ENCODE measurements at regions not wholly inside any gene's neighbourhood (a gene's known extent, or its start where the extent isn't known, plus 50 kb on each side); places are given as distances from the start of the nearest gene placed in this dataset.

DNA sequence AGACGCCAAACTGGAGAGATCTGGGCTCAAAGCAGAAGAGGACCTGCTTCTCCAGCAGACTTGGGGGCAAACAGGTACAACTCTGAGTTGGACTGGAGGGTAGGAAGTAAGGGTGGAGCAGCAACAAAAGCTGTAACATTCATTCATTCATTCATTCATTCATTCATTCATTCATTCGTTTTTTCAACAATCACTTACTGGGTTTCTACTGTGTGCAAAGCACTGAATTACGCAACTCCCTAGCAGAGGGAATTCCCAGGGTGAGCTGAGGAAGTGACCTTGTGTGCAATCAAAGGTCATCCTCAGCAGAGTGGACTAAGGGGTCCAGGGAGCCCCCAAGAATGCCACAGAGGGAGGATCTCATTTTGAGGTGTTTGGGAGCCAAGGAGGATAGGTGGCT is 231.1 kb upstream of the SDK2 start:
- Histone ChIP-seq H3K27ac (no peak overlapping the region), H3K36me3 (no peaks in the 10 kb centered on the region), H3K9me3 (no peaks in the 10 kb centered on the region), H3K4me1 (no peaks in the 10 kb centered on the region), H3K4me3 (no peak overlapping the region), H3K27me3 (peaks cover 0 to 3% of the 10 kb centered on the region in 2 donors)
- no peak for DNase-seq (ENCODE audit: low spot score in 2 of 2)
- TF ChIP-seq POLR2AphosphoS5 (IDR thresholded peaks at IDR 0.05) (no peak), POLR2A (IDR thresholded peaks at IDR 0.05) (no peak)
- TF ChIP-seq, protein P1, sequence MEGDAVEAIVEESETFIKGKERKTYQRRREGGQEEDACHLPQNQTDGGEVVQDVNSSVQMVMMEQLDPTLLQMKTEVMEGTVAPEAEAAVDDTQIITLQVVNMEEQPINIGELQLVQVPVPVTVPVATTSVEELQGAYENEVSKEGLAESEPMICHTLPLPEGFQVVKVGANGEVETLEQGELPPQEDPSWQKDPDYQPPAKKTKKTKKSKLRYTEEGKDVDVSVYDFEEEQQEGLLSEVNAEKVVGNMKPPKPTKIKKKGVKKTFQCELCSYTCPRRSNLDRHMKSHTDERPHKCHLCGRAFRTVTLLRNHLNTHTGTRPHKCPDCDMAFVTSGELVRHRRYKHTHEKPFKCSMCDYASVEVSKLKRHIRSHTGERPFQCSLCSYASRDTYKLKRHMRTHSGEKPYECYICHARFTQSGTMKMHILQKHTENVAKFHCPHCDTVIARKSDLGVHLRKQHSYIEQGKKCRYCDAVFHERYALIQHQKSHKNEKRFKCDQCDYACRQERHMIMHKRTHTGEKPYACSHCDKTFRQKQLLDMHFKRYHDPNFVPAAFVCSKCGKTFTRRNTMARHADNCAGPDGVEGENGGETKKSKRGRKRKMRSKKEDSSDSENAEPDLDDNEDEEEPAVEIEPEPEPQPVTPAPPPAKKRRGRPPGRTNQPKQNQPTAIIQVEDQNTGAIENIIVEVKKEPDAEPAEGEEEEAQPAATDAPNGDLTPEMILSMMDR (IDR thresholded peaks at IDR 0.05): no peak
- intact Hi-C loops (cut with DNase I; ENCODE audit: low total_unique reads): no loop called here

DNA sequence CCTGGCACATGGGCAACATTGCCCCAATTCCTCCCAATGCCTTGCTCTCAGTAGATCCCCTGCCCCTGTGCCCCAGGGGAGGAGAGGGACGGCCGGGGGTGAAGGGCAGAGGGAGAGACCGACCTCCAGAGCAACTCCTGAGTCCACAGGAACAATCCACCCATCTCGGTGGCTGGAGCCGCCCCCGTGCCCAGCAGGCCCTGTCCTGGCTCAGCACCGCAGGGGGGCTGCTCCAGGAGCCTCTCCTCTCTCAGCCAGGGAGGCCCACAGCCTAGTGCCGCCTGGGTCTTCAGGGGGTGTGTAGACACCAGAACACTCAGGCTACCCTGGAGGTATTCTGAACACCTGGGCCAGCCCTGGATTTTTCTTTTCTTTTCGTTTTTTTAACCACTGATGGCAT is 233.7 kb upstream of the SDK2 start:
- H3K4me3 ChIP-seq: no peak overlapping the region
- intact Hi-C loops (cut with DNase I; ENCODE audit: low total_unique reads): no loop called here
- DNase-seq (ENCODE audit: low spot score in 2 of 2): no peak
- TF ChIP-seq, protein P1 (IDR thresholded peaks at IDR 0.05): no peak
- TF ChIP-seq POLR2AphosphoS5 (IDR thresholded peaks at IDR 0.05) (no peak), POLR2A (IDR thresholded peaks at IDR 0.05) (no peak)
- H3K4me1 ChIP-seq: no peaks in the 10 kb centered on the region
- no peaks in the 10 kb centered on the region for H3K9me3 ChIP-seq
- H3K27me3 ChIP-seq: peaks cover 0 to 23% of the 10 kb centered on the region in 2 donors
- no peaks in the 10 kb centered on the region for H3K36me3 ChIP-seq
- H3K27ac ChIP-seq: no peak overlapping the region

DNA sequence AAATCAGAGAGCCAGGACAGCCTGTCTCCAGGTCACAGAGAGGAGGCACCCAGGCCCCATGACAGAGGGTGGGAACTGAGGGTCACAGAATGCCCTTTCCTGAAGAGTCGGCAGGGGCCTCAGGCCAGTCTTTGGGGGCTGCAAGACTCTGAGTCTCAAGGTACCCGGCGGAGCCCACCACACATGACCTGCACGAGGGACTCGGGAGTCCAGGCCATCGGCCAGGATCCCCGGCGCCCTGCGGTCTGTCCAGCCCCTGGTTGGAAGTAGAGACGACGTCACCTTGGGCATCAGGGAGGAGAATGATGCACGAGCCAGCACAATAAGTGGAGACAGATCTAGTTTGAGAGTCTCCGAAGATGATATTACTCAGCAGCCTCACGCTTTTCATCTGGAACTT is 234.7 kb upstream of the SDK2 start:
- Histone ChIP-seq H3K27me3 (peaks cover 0 to 25% of the 10 kb centered on the region in 2 donors), H3K36me3 (no peaks in the 10 kb centered on the region), H3K27ac (no peak overlapping the region), H3K4me1 (no peaks in the 10 kb centered on the region), H3K4me3 (no peak overlapping the region), H3K9me3 (no peaks in the 10 kb centered on the region)
- DNase-seq (ENCODE audit: low spot score in 2 of 2): no peak
- intact Hi-C loops (cut with DNase I; ENCODE audit: low total_unique reads): no loop called here
- TF ChIP-seq POLR2AphosphoS5 (IDR thresholded peaks at IDR 0.05): no peak

DNA sequence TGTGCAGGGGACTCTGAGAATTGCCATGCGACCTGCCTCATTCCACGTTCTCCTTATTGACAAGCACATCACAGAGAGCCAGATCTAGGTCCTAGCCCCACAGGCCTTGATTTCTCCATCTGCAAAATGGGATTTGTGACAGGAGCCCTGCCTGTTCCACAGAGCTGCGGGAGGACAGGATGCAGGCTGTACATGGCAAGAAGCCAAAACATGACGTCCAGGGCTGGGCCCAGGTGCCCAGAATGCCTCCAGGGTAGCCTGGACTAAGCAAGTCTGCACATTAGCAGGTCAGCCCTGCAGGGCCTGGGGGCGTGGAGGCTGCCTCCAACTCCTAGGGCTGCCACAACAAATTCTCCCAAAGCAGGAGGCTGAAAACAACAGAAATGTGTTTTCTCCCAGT is 235.7 kb upstream of the SDK2 start:
- no peaks in the 10 kb centered on the region for H3K36me3 ChIP-seq
- H3K4me1 ChIP-seq: no peaks in the 10 kb centered on the region
- no peak for DNase-seq (ENCODE audit: low spot score in 2 of 2)
- peaks cover 0 to 29% of the 10 kb centered on the region in 2 donors for H3K27me3 ChIP-seq
- TF ChIP-seq POLR2A (IDR thresholded peaks at IDR 0.05) (no peak), POLR2AphosphoS5 (IDR thresholded peaks at IDR 0.05) (no peak)
- TF ChIP-seq, protein P1 (IDR thresholded peaks at IDR 0.05): no peak
- intact Hi-C loops (cut with DNase I; ENCODE audit: low total_unique reads): no loop called here
- no peak overlapping the region for H3K4me3 ChIP-seq
- no peaks in the 10 kb centered on the region for H3K9me3 ChIP-seq
- H3K27ac ChIP-seq: no peak overlapping the region

DNA sequence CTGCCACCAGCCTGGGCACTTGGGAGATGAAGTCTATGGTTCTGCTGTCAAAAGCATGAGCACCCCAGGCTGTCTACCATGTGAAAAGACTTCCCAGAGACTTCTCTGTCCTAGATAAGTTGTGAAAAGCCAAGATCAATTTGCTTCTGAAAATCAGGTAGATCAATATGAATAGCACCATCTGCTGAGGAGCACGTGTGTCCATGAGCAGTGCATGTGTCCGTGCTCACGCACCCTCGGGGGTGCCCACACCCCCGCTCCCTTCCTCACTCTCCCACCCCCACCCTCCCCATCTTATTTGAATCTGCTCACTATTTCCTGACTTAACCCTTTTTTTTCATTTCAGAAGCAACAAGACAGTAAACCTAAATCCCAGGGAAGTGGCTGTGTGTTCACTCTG is 238.3 kb upstream of the SDK2 start:
- peaks cover 0 to 31% of the 10 kb centered on the region in 2 donors for H3K27me3 ChIP-seq
- intact Hi-C loops (cut with DNase I; ENCODE audit: low total_unique reads): no loop called here
- no peaks in the 10 kb centered on the region for H3K4me1 ChIP-seq
- H3K36me3 ChIP-seq: no peaks in the 10 kb centered on the region
- TF ChIP-seq, protein P1 (IDR thresholded peaks at IDR 0.05): no peak
- no peak for TF ChIP-seq POLR2A (IDR thresholded peaks at IDR 0.05)
- no peaks in the 10 kb centered on the region for H3K9me3 ChIP-seq
- H3K27ac ChIP-seq: no peak overlapping the region
- no peak overlapping the region for H3K4me3 ChIP-seq
- DNase-seq (ENCODE audit: low spot score in 2 of 2): no peak

DNA sequence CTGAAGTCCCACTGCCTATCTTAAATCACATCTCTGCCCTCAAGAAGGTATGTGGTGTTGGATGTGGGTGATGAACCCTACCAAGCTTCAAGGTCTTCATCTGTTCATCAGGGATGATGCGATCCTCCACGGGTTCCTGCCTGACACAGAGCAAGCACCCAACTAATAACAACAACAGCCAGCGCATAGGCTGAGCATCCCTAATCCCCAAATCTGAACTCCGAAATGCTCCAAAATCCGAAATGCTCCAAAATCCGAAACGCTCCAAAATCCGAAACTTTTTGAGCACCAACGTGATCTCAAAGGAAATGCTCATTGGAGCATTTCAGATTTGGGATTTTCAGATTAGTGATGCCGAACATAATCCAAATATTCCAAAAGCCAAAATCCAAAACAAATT is 238.9 kb upstream of the SDK2 start:
- Histone ChIP-seq H3K4me3 (no peak overlapping the region), H3K9me3 (no peaks in the 10 kb centered on the region), H3K27me3 (peaks cover 0 to 28% of the 10 kb centered on the region in 2 donors), H3K36me3 (no peaks in the 10 kb centered on the region), H3K4me1 (no peaks in the 10 kb centered on the region), H3K27ac (no peak overlapping the region)
- intact Hi-C loops (cut with DNase I; ENCODE audit: low total_unique reads): no loop called here
- no peak for DNase-seq (ENCODE audit: low spot score in 2 of 2)
- TF ChIP-seq POLR2A (IDR thresholded peaks at IDR 0.05): no peak
- no peak for TF ChIP-seq POLR2AphosphoS5 (IDR thresholded peaks at IDR 0.05)
- TF ChIP-seq, protein P1 (IDR thresholded peaks at IDR 0.05): no peak

All from breast epithelium (tissue), 4 donors.